ENCODE measurements at regions not wholly inside any gene's neighbourhood (a gene's known extent, or its start where the extent isn't known, plus 50 kb on each side); places are given as distances from the start of the nearest gene placed in this dataset.

DNA sequence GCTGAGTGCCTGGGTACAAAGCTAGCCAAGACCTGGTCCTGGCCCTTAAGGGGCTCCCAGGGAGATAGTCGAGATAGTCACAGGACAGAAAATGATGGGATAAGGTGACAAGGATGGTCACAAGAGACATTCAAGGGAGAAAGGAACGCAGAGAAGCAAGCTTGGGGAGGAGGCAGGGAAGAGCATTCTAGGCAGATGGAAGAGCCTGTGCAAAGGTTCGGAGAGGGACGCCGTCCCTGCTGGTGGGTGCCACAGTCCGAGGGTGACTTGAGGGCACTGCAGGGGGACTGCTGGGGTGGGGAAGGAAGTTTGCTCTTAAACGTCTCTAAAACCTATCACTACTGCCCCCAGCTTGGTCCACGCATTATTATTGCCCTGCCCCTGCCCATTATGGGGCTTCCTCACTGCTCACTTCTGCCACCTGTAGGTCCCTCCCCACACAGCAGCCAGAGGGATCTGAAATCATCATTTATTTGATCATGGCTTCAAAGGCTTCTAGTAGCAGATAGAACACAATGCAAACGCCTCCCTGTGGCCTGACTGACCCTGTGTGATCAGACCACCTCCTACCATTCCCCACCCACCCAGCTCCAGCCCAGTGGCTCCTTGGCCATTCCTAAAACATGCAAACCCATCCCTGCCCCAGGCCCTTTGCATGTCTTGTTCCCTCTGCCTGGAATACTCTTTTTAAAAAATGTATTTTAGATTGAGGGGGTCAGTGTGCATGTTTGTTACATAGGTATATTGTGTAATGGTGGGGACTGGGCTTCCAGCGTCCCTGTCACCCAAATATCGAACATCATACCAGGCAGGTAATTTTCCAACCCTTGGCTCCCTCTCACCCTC, 60.3 kb downstream of the RMI2 start:
- H3K4me3 ChIP-seq (ENCODE audit: low read depth, low read length) = no peak overlapping the region
- TF ChIP-seq, protein P1, sequence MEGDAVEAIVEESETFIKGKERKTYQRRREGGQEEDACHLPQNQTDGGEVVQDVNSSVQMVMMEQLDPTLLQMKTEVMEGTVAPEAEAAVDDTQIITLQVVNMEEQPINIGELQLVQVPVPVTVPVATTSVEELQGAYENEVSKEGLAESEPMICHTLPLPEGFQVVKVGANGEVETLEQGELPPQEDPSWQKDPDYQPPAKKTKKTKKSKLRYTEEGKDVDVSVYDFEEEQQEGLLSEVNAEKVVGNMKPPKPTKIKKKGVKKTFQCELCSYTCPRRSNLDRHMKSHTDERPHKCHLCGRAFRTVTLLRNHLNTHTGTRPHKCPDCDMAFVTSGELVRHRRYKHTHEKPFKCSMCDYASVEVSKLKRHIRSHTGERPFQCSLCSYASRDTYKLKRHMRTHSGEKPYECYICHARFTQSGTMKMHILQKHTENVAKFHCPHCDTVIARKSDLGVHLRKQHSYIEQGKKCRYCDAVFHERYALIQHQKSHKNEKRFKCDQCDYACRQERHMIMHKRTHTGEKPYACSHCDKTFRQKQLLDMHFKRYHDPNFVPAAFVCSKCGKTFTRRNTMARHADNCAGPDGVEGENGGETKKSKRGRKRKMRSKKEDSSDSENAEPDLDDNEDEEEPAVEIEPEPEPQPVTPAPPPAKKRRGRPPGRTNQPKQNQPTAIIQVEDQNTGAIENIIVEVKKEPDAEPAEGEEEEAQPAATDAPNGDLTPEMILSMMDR (IDR thresholded peaks at IDR 0.05; ENCODE audit: insufficient read depth, low read depth, low read length) = peak; percentile 69
- peak; percentile 14 for DNase-seq (ENCODE audit: low read depth)

DNA sequence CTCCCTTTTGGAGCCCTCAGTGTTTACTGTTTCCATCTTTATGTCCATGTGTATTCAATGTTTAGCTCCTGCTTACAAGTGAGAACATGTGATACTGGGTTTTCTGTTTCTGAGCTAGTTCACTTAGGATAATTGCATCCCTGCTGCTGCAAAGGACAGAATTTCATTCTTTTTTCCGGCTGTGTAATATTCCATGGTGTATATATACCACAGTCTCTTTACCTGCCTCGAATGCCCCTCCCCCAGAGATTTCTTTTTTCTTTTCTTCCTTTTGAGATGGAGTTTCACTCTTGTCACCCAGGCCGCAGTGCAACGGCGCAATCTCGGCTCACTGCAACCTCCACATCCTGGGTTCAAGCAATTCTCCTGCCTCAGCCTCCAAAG, 60.9 kb downstream of the RMI2 start:
- TF ChIP-seq, protein P1 (IDR thresholded peaks at IDR 0.05; ENCODE audit: insufficient read depth, low read depth, low read length) = no peak
- H3K4me3 ChIP-seq (ENCODE audit: low read depth, low read length) = no peak overlapping the region
- DNase-seq (ENCODE audit: low read depth) = no peak

DNA sequence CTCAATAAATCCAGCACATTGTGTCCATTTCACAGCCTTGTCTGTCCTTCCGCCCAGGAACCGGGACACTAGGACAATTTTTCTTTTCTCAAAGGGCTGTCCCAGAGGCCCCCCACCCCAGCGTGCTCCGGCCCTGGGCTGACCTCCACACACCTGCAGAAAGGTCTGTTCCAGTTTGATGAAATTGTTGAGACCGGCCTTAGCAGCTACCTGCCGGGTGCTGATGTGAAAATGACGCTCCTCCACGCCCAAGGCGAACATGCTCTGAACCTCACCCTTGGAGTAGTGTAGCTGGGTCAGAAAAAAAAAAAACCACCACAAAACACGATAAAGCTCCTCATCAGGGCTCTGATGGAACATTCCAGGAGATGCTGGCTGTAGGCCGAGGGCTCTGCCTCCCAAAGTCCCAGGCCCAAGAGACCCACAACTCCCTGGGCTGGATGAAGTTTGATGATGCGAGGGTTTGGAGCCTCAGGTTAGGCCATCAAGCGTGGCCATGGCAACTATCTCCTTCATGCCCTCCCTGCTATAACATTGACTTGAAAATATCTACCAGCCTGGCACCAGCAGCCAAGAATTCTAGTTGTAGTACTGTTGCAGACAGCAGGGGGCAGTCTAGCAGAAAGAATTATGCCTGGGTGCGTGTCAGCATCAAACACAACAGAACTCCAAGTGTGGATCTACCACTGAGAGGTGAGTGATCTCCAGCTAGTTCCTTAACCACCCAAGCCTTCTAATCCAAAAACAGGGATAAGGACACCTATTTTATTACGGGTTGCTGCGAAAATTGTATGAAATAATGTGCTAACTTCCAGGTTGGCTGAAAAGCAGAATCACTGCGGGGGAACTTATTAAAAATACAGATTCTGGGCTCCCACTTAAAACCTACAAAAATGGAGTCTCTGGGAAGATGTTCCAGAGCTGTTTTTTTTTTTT, 62.1 kb downstream of the RMI2 start:
- DNase-seq (ENCODE audit: low read depth) = peak; percentile 77
- H3K4me3 ChIP-seq (ENCODE audit: low read depth, low read length) = no peak overlapping the region
- TF ChIP-seq, protein P1 (IDR thresholded peaks at IDR 0.05; ENCODE audit: insufficient read depth, low read depth, low read length) = peak; percentile 83

DNA sequence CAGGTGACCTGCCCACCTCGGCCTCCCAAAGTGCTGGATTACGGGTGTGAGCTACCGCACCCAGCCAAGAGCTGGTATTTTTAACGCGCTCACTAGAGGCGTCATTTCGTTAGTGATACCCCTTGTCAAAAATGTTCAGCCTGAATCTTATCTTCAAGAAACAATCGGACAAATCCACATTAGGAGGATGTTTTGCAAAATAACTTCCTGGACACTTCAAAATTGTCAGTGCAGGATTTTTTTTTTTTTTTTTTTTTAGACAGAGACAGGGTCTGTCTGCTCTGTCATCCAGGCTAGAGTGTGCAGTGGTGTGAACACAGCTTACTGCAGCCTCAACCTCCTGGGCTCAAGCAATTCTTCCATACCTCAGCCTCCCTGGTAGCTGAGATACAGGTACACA, 63.0 kb downstream of the RMI2 start:
- DNase-seq (ENCODE audit: low read depth) = no peak
- TF ChIP-seq, protein P1 (IDR thresholded peaks at IDR 0.05; ENCODE audit: insufficient read depth, low read depth, low read length) = no peak
- H3K4me3 ChIP-seq (ENCODE audit: low read depth, low read length) = no peak overlapping the region

- DNase-seq (ENCODE audit: low read depth) = peak; percentile 28
- H3K4me3 ChIP-seq (ENCODE audit: low read depth, low read length) = no peak overlapping the region
- TF ChIP-seq, protein P1 (IDR thresholded peaks at IDR 0.05; ENCODE audit: insufficient read depth, low read depth, low read length) = no peak
Observed at GRCh38 chr16:11409398-11409797, 64.1 kb downstream of the RMI2 start.

DNA sequence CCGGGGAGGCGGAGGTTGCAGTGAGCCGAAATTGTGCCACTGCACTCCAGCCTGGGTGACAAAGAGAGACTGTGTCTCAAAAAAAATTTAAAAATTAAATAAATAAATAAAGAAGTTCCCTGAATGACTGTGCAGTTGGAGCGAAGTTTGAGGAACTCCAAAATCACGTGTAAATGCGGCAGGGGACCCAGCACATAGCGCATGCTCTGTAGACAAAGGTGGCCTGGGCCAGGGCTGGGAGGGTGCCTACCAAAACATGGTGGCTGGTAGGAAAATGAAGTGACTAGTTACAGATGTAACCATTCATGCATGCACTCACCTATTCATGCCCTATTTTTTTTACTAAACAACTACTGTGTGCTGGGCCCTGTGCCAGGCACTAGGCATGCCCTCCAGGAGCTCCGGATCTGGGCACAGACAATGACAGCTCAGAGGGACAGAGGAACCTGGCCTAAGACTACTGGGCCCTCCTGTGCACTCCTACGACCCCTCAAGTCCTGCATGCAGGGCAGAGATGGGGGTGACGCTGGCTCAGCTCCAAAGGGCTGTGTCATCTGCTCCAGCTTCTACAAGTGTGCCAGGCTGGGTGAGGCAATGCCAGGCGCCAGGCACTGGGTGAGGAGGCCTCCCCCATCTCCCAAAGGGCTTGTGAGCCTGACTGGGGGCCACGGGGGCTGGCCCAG, 65.3 kb downstream of the RMI2 start:
- TF ChIP-seq, protein P1 (IDR thresholded peaks at IDR 0.05; ENCODE audit: insufficient read depth, low read depth, low read length) = no peak
- no peak for DNase-seq (ENCODE audit: low read depth)
- no peak overlapping the region for H3K4me3 ChIP-seq (ENCODE audit: low read depth, low read length)

Data from fibroblast of villous mesenchyme (primary cell).